Limb (tissue), 2 donors: ENCODE measurements at regions not wholly inside any gene's neighbourhood (a gene's known extent, or its start where the extent isn't known, plus 50 kb on each side); places are given as distances from the start of the nearest gene placed in this dataset.
"Not testable (repeated sequence)": the region's sequence is repeated elsewhere in the genome, so short reads cannot be mapped to it uniquely, and the experiment has no call there.

ENCODE experiments used
- DNase-seq, 2 donors: peaks; one replicate each; pipeline ENCODE4 v3.0.0-alpha.2; 2016; ENCODE audit errors: extremely low spot score in 2 of 2

DNA sequence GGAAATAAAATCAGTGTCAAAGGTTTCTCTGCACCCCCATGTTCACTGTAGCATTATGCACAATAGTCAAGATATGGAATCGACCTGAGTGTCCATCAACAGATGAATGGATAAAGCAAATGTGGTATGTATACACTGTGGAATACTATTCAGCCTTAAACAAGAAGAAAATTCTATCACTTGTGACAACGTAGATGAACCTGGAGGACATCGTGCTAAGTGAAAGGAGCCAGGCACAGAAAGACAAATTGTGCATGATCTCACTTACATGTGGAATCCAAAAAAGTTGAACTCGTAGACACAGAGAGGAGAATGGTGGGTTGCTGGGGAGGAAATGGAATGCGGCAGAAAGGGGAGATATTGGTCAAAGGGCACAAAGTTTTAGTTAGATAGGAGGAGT is 136.3 kb upstream of the ESR1 start:
- no peak for DNase-seq

DNA sequence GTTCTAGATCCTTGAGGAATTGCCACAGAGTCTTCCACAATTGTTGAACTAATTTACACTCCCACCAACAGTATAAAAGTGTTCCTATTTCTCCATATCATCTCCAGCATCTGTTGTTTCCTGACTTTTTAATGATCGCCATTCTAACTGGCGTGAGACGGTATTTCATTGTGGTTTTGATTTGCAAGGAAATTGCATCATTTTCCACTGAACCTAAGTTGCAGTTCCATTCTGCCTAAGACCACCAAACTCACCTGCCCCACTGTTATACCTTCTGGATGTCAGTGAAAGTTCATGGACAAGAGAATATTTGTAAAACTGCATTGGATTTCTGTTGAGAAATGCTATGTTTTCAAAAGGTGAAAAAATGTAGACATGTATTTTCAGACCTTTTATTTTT is 132.9 kb upstream of the ESR1 start:
- no peak for DNase-seq

DNA sequence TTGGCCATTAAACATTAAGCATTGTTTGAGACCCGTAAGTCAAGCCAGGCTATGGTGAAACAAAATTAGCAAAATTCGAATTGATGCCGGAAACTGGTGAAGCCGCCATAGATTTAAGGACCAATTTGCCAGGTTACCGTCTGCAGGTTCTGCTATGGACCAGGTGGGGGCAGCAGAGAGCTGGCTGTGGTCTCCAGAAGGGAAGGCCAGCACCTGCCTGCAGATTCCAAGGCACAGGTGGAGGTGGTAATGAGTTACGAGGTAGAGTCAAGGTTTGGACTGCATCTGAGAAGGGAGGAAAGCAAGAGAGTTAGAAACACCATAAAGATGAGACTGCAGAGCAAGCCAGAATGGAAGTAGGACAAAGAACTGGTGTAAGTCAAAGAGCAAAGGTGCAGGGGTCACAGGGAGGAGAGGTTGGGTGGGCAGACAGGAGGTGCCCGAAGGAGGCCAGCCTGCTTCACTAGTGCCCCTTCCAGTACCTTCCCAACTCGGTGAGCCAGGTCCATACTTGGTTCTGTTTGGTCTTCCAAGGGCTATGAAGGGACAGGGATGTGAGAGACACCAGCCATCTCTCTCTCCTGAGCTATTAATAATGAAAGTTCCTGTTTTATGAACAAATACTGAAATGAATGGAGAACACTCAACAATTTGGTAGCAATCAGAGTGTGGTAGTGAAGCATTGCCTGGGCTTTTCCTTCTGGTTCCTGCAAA is 131.6 kb upstream of the ESR1 start:
- peak in 1 of 2 donors; percentile 43 for DNase-seq

DNA sequence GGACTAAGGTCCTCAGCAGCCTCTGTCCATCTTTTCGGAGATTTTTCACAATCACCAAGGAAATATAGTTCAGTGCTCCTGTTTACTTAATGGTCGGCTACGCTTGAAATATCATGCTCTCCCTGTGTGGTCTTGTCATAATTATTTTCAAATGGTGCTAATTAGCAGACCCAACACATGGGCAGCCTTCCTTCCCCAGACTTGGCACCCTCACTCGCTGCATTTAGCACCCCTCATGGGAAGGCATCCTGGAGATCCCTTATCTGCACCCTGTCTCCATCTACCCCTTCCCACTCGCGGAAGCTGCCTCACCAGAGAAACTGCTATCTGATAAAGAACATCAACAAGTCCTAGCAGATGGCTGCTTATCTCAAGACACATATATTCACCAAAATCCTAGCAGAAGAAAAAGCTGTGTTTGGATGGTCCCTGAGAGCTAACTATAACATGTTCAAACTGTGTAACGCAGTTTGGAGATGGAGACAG is 131.0 kb upstream of the ESR1 start:
- DNase-seq, result no peak

DNA sequence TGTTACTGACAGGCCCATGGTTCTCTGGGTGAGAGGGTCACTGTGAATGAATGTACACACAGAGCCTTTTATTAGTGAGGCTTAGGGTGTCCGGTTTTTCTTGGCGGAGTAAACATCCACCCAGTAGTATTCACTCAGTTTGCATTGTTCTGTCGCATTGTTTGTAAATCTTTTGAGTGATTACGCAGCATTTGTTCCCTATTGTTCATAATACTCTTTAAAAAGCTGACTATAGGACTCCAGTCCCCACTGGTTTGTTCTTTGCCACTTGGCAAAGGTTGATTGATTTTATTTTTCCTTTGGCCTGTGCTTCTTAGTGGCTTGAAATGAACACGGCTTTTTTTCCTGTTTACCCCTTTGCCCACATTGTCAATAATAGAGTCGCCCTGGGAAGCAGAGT is 130.1 kb upstream of the ESR1 start:
- no peak for DNase-seq

DNA sequence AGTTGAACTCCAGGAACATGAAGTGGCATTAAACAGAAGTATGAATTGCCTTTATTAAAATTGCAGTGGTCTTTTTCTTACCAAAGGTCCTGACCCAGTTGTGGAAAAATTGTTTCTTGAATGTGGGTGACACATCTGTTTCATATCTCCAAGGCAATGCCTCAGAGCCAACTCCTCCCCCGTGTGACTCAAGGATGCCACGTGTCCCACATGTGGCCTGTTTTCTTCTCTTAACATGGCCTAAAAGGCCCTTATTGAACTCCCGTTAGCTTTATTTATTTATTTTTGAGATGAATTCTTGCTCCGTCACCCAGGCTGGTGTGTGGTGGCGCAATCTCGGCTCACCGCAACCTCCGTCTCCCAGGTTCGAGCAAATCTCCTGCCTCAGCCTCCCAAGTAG is 128.4 kb upstream of the ESR1 start:
- no peak for DNase-seq

DNA sequence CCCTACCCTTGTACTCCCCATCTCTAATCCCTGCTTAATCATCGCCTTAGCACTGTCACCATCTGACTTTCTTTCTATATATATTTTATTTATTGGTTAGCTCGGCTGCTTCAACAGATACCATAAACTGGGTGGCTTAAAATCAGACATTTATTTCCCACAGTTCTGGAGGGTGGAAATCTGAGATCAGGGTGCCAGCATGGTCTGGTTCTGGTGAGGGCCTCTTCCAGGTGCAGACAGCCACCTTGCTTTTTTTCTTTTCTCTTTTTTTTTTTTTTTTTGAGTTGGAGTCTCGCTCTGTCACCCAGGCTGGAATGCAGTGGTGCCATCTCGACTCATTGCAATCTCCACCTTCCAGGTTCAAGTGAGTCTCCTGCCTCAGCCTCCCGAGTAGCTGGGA is 127.5 kb upstream of the ESR1 start:
- DNase-seq, result no peak

DNA sequence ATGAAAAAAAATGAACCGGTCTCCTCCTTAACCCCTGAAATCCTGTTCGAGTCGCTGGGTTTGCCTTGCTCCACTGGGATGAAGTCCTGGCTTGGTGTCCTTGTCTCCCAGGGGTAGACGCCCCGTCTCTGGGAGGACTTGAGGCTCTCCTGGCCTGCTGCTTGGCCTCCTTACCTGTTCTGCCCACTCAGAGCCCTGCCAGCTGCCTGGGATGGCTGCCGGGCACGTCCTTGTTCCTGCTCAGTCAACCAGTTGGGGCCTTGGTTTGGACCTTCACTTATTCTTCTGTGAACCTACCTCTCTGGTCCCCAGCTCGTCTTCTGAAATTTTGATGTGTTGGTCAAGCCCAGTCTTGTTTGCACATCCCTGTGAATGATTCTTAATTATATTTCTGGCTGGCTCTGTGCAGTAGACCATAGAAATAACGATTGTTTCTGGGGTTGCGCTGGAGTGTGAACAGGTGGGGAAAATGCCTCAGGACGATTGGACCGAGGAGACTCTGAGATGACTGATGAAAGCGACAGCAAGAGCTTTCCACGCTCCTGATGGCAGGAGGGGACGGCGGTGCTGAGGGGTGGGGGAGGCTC is 126.5 kb upstream of the ESR1 start:
- DNase-seq, result no peak

DNA sequence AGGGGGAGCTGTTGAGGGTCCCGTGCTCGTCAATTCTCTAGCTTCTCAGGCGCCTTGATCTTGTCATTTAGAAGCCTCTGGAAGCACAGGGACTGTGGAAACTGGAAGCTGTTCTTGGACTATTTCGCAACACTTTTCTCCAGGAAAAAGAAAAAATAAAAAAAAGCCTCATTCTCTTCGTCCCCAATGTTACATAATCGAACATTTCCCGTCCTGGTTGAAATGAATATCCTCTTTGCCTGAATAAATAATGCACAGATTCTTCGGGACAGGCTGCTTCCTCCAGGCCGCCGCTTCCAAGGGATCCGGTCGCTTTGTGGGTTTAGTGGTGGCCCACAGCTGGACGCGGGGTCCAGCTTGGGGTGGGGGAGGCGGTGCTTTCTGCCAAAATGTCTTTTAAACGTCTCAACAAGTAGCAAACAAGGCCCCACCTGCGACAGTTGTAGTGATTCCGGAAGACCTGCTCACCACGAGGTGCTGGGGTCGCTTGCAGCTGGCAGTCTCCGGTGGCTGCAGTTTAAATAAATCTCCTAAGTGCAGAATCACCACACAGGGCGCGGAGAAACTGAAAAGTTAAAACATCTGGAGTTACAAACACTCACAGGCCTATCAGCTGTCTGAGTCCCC is 125.9 kb upstream of the ESR1 start:
- no peak for DNase-seq

DNA sequence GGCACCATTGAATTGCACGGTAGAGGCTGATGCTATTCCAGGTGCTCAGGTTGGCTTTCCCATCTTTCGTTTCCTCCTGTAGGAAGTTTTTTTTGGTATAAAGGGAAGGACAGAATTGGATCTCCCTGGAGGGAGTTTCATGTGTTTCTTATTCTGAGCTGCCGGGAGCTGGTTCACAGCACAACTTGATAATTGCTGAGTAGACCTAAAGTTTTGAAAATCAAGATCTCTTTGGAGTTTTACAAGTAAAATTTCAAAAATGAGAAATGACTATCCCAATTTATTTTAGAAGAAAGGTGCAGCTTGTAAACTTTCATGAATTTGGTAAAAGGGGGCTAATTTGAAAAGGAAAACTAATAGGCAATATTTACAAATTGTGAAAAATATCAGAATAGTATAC is 125.2 kb upstream of the ESR1 start:
- no peak for DNase-seq

DNA sequence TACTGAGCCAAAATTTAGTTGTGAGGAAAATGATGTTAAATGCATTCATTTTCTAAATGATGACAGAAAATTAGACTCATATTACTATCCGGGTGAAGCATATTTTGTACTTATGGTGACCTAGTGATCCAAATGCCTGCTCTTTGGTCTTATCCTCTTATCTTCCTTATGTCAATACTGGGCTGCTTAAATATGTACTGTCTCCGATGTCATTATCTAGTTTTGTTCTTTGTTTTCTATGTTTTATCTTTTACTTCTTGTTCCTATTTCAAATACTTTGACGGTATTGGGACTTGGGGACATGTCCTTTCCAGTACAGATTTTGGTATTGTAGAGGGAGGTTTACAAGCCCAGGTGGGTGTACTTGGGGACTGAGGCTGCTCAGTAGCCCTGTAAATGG is 124.6 kb upstream of the ESR1 start:
- no peak for DNase-seq

DNA sequence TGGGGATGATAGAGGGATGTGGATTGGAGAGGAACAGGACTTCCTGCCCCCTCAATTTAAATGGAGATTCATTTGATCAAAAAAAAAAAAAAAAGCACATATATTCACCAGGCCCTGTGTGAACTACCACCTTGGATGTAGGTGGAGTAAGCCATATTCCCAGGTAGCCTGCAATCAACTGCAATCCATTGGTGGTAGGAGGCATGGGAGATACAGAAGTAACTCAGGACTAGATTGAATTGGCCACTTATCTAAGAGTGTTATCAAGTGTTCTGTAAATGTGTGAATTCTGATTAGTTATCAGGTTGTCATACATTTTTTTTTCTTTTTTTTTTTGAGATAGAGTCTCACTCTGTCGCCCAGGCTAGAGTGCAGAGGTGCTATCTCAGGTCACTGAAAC is 124.1 kb upstream of the ESR1 start:
- no peak for DNase-seq

DNA sequence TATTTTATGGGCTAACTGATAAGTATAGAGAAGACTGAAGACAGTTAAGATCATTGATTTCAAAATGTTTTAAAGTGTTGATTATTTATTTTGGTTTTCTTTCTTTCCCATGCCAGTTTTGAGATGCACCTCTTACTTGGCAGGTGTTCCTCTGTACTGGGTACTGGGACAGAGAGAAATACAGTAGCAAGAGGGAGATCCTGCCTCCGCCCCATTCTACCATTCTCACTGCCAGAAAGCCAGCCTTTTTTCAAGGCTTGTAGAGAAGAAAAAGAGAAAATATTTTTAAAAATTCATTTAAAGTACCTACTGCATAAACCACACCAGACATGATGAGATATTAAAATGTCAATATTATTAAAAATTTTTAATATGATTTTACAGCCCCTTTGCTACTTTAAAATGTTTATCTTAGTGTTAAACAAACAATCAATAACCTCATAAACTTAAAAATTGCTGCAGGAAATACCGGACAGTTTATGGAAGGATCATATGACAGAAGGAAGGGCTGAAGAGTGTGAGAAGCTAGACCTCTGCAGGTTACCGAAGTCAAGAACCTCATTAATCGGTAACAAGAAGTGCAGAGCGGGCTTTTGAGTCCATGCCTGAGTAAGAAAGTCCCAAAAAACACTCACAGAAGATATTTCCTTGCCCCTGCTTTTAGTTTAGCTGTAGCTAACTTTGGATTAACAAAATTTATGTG is 117.8 kb upstream of the ESR1 start:
- DNase-seq, result no peak

DNA sequence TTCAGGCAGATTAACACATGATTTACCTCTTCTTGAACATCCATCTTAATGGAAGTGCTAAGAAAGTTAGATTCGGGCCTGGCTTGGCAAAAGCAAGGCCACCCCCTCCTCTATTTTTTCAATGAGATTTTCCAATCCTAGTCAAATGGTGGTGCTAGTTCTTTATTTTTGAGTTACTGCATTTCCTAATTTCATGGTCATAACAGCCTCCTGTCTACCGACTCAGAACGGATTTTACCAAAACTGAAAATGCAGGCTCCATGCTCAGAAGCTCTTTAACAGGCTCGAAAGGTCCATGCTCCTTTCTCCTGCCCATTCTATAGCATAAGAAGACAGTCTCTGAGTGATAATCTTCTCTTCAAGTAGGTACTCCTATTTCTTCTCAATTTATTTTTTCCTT is 117.2 kb upstream of the ESR1 start:
- DNase-seq, result no peak

DNA sequence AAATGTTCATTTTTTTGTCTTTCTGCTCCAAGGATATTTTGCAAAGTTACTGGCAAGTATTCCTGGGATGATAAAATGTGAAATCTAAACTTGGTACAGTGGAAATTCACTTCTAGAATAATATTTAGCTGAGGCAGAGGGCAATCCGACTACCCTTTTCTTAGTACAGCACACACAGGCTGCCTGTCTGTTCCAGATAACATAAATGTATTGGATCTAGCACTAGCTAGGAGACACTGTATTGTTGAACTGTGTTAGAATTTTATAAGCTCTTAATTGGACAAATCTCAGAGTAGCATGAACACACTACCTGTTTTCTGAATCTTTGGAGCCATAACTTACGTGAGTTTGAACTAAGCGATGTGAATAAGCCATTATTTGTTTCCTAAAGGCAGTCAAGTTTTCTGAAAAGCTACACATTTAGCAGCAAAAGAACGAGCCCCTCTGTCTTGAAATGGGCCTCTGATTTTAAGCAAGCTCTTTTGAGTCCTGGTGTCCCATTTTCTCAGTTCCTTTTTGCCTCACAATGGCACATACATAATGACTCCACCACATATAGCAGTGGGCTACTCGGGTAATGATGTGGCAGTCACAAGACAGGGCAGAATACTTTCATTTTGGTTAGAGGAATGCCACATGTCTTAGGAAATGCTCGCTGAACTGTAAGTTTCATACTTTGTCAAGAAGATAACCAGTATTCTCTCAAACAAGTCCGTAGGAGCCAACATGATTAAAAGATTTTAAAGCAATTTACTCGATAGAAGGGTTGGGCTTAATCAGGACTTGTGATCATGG is 116.5 kb upstream of the ESR1 start:
- DNase-seq, result no peak

DNA sequence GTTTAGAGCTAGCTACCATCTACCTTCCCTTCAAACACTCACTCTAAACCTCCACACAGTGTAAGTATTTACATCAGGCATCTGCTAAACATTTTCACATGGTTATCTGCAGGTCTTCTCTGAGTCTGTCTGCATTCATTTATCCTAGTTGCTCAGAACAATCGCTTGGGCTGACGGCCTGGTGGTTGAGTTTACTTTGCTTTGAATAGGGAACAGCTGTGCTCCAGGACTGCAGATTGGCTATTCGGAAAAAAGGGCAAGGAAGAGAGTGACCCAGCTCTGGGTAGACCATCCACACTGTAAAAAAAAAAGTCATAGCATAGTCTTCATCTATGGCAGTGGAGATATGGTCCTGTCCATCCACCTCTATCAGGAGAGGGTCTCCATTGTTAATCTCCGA is 115.3 kb upstream of the ESR1 start:
- DNase-seq, result no peak

DNA sequence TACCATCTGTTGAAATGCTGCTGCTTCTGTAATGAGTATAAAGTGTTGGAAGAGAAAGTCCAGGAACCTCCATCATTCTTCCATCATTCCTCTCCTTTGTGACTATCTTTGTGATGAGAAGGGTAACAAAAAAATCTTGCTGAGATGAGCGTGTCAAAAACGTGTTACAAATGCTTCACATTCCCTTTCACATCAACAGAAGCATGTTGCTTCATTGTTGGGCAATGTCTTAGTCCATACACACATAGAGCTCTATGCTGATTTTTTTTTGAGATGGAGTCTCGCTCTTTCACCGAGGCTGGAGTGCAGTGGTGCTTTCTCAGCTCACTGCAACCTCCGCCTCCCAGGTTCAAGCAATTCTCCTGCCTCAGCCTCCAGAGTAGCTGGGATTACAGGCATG is 114.1 kb upstream of the ESR1 start:
- no peak for DNase-seq

DNA sequence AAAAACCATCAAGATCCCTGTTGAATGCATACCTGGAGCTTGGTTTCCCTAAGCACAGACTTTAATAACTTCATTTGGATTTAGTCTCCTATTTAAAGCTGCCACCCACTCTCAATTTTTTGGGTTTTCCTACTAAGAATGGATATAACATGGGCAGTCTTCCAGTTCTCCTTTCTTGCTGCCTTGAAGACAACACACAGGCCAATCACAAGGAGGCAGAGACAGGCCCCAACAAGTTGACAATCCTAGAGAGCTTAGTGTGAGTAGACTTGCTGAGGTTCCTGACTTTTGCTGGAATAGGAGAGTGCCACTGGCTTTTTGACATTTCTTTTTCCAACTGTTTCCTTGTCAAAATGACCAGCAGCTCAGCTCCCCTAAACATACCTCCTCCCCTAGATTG is 112.3 kb upstream of the ESR1 start:
- DNase-seq, result no peak

DNA sequence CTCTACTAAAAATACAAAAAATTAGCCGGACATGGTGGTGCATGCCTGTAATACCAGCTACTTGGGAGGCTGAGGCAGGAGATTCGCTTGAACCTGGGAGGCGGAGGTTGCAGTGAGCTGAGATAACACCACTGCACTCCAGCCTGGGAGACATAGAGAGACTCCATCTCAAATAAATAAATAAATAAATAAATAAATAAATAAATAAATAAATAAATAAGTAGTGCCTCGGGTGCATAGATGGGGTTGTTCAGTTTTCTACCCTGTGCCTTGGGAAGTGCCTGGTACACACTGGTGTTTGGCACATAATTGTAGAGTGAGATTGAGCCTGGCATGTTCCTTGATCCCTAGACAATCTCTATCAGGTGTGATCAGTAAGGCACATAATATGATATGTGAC is 111.2 kb upstream of the ESR1 start:
- not testable (repeated sequence) for DNase-seq

DNA sequence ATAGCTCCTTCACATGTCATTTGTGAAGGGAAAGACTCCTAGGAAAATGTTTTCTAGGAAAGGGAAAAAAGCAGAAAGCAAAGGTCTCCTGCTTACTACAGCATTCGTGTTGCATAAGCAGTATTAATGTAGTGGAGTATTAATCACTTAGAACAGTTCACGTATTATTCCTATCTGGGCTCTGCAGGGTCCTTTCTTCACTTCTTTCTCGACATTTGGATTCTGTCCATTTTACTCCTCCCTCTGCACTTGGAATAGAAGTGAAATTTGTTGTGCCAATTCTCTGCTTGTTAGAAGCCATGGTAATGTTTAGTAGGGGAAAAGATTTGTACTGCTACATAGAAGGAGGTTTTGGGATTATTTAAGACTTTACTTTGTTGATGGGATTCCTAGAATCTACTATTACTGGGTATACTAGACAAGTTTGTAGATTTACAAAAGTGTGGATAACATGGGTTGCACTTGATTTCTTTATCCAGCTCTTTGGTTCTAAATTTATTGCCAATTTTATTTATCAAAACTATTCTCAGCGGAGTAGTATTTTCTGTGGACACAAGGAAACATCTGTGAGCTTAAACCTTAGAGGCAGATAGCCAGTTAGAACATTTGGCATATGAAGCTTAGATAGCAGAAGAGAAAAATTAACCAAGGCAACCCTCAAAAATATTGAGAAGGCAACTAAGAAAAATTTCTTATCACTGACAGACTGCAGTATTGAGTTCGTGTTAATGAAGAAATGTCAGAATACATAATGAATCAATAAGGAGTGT is 108.4 kb upstream of the ESR1 start:
- no peak for DNase-seq

DNA sequence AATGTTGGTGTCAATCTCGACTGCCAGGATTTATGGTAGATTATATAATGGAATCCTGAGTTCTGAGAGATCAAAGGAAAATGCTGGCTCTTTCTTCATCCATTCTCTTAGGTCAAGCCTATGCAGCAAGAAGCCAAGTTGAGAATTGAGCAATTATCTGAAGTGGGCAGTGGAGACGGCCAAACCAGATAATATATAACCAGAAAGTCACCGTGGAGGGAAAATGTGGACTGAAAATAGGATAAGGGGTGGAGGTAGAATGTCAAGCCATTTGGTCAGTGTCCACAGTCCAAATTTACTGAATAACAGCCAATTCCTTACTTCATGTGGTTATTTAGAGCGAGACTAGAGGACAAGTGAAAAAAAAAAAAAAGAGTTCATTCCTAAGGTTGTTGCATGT is 107.8 kb upstream of the ESR1 start:
- no peak for DNase-seq
